NCI-H524 treated with DMSO at 0.1 percent for 48 hours (cell line): ENCODE measurements at regions not wholly inside any gene's neighbourhood (a gene's known extent, or its start where the extent isn't known, plus 50 kb on each side); places are given as distances from the start of the nearest gene placed in this dataset.
"Not testable (repeated sequence)": the region's sequence is repeated elsewhere in the genome, so short reads cannot be mapped to it uniquely, and the experiment has no call there.

Experiments
- DNase-seq: peaks from one replicate; lab custom pipeline; 2025; lab: John Stamatoyannopoulos, UW

DNA sequence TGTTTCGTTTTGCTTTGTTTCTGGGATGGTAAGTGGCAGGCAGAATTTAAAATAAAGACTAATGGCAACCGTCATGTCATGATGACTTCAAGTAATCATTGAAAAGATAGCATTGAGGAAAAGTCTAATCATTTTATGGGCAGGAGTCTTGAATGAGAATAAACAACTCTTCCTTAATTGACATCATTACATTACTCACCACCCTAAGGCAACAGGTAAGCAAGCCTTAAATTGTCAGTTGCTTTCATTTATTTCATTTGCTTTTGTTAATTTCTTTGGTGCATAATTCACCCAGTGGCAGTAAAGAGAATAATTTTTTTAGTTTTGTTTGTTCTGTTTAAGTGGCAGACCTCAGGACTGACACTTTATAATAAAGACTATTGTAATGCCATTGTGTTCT, 669.0 kb downstream of the RWDD3 start:
- DNase-seq, result no peak

DNA sequence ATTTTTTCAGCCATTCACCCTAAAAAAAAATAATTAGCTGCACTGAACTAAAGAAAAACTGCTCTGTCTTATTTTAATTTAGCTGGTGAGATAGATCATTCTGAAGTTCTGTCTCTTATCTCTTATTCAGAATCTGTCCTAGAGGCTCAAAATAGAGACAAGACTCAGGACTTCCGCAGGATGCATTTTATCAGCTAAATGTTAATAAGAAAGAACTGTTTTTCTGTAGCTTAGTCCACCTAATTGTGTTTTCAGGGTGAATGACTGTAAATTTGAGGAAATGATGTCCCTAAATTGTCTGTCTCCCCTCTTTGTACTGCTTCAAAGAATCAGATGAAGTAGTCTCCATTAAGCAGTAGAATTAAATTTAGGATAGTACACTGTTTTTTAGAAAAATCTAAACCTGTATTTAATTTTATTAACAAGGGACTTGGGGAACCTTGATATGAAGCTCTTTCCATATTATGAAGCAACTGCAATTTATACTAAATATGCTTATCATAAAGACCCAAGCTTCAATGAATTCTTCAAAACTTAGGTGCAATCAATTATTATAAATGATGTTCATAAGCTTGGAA, 671.9 kb downstream of the RWDD3 start:
- no peak for DNase-seq

DNA sequence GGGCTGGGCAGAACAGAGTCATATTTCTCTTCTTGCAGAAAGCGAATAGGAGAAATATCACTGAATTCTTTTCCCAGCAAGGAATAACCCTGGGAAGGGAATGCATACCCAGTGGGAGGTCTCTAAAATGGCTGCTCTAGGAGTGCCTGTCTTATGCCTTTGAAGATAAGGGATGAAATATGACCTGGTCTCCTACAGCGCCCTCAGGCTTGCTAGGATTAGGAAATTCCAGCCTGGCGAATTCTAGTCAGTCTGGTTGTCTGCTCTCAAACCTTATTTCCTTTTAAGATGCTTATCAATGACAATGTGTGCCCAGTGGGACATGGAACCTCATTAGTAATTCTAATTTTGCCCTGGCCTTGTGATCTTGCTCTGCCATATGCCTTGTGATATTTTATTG, 677.7 kb downstream of the RWDD3 start:
- DNase-seq, result not testable (repeated sequence)

DNA sequence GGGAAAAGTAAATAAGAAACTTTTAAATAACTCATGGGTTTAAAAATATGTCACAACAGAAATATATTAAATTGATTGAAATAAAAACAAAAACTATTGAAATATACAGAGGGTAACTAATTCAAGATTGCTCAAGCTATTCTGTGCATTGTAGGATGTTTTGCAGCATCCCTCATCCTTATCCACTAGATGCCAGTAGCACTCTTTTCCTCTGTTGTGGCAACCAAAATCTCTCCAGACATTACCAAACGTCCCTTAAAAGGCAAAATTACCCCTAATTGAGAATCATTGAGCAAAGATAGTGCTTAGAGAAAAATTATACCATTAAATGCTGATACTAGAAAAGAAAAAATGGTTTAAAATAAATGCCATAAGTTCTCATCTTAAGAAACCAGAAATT, 682.6 kb downstream of the RWDD3 start:
- no peak for DNase-seq

DNA sequence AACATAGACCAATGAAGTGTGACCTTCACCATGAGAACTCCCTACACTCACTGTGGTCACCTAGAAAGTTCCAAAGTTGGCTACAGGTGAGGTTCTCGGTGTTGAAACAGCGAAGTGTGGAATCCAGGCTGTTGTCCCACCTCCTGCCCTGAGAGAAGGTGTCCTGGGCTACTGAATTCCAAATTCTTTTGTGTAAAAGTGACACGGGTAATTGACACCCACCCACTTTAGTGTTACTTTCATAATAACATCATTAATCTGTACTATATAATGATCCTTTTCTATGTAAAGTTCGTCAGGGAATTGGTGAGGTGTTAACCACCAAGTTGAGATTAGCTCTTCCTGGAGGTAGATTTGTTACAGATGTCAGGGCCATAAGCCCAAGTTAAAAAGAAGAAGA, 690.7 kb downstream of the RWDD3 start:
- DNase-seq, result no peak

DNA sequence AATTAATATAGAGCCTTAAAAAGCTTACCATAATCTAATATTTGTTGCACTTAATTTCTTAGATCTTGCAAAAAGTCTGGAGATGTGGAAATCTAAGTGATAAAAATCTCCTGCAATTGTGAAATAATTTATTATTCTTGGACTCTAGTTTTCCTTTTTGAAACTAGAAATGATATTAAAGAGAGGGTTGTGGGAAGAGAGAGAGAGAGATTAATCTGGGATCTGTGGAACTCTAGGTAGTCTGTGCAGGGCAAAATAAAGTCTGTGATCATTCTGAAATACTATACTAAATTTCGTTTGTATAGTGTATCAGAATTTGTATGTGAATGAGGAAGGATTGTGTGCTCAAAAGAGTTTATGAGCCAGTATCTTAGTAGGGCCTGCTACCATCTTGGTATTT, 692.3 kb downstream of the RWDD3 start:
- DNase-seq, result no peak

DNA sequence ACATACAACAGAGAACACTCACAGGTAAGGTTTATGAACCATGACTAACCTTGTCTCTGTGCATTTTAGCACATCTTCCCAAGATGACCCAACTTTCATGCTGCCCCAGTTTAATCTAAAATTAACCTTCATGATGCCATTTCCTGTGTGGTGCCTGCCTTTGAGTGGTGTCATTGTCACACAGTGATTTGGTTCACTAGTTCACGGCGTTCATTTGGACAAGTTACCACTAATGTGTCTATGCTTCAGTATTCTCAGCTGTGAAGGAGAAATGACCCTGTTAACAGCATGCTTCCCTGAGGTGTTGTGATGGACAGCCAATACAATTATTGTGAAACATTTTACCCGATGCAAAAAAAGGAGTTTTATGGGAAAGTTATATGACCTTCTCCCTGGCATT, 693.1 kb downstream of the RWDD3 start:
- no peak for DNase-seq

DNA sequence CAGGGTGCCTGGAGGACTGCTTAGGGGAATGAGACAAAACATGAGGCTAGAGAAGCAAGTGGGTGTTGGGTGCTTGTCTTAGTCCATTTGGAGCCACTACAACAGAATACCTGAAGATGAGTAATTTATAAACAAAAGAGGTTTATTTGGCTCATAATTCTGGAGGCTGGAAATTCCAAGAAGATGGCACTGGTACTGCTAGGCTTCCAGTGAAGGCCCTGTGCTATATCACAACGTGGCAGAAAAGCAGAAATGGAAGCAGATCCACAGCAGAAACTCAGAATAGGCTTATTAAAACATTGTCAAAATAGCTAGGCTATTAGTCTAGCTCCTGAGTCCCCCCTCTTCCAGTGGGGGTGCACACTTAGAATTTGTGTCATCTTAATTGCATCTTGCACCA, 701.7 kb downstream of the RWDD3 start:
- DNase-seq, result no peak

DNA sequence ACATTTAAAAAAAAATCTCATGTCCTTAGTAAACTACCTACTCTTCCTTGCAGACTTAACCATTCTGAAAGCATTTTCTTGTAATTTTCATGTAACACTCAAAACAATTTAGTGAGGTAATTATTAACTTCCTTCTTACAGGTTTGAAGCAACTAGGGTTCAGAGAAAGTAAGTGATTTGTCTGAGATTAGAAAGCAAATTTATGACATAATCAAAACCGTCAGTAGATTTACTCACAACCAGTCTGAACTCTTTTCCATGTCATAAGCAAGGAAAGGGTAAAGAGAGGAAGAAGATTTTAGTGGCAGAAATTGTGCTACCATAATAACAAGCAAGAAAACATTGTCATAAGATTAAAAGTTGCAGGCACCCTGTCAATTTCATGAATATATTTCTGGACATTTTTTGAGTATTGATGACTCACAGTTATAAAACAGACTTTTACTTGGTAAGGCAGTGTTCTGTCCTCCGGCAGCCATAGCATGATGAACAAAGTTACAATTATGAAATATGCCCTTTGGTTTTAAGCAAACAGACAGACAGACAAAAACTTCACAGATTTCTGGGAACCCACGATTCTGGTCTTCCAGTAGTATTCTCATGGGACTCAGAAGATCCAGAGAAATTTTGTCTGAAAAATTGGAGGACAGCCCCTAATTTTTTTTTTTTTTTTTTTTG, 707.2 kb downstream of the RWDD3 start:
- no peak for DNase-seq

DNA sequence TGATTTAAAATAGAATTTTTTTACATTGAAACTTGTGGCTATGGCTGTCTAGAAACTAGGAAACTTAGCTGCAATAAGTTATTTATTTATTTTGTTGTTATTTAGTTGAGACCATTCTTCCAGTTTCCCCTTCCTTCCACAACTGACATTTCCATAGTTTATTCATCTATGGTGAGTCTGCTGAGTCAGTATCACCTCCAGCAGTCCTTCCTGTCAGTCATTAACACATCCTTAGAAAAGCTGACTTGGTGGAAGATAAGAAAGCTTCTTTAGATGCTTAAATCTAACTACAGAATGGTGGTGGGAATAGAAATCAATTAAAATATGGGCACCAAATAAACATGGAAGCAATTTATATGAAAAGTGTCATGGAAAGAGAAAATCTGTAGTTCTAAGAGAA, 714.0 kb downstream of the RWDD3 start:
- DNase-seq, result no peak

DNA sequence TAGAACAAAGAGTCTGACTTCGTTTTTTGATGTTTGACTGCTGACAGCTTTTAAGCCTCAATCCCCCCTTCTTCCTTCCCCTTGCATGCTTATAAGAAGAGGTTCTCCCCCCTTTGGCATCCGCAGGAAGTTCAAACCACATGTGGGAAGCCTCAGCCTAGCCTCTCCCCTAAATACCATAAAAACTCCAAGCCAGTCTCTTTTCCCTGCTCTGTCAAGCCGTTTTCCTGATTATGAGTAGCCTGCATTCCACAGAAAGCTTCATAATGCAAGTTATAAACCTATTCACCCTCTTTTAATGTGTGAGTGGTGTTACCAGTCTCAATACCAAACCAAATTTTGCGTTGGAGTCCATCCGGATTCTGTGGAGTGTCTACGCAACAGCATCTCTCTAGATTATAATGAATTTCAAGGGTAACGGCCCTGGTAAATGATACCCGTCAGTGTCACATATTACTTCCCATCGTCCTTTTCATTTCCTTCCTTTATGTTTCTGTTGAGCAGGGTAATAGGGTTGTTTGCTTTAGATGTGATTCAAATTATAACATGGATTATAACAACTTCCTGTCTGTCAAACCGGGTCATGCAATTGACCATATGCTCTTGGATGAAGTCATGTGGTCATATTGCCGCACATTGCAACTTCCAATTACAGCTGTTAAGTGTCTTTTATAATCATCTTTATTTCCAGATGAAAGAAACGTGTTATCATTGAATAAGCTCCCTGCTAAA, 717.5 kb downstream of the RWDD3 start:
- DNase-seq, result no peak

DNA sequence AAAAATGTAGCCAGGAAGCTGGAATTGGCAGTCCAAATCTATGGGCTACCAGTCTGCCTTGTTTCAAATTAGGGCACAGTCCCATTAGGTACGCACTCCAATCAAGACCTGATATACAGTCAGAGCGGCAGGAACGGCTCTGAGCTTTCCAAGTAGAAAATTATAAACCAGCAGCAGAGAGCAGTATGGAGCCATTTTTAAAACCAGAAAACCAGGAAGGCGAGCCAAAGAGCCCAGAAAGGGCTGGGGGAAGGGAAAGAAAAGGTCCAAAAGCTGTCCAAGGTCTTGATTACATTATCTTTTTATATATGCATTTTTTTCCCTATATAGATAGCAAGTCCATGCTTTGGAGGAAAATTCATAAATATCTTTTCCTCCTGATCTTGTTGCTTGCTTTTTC, 719.0 kb downstream of the RWDD3 start:
- DNase-seq, result no peak

DNA sequence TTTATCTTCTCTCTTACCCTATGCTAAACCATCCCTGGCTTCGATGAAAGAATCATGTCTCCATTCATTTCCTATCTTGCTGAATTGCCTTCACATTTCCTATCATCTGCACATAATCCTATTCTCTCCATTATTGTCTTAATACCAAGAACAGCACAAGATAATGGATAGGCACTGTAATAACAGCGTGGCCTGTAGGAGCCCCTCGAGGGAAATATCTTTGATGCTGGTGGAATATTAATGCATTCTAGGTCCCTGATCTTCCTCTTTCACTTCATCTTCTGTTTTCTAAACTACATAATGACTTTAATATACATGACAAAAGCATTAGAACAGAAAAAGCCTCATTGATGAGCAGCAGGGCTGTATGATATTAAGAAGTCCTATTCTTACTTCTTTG, 720.6 kb downstream of the RWDD3 start:
- no peak for DNase-seq

DNA sequence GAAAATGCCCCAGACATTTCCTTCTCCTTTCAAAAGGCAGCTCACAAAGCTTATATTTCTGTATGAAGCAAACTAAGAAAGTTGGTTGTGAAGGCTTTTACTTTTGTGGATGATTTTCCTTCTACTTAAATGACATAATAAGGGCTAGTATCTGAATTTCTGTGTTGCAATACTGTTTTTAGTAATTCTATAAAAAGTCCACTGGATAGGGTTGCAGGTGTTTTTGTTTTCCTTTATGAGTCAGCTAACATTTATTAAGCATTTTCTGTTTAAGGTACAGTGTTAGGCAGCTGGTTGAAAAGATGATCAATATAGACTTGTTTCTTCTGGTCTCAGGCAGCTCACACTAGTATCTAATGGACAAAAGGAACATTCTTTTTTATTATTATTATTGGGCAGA, 722.2 kb downstream of the RWDD3 start:
- DNase-seq, result no peak

DNA sequence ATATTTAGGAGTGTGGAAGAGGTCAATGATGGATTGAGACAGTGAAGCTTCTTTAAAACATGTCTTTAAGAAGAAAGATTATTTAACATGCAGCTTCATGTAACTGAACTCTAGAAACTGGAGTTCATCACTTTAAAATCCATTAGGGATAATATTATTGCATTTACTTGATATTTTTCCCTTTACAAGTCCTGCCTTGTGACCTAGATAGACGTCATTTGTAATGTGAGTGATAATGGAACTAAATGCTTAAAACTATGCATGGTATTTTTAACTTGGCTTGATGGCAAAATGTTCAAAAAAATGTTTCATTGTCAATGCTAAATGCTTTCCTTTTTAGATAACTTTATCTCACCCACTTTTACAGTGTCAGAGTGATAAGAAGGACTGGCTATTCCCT, 723.7 kb downstream of the RWDD3 start:
- DNase-seq, result no peak

DNA sequence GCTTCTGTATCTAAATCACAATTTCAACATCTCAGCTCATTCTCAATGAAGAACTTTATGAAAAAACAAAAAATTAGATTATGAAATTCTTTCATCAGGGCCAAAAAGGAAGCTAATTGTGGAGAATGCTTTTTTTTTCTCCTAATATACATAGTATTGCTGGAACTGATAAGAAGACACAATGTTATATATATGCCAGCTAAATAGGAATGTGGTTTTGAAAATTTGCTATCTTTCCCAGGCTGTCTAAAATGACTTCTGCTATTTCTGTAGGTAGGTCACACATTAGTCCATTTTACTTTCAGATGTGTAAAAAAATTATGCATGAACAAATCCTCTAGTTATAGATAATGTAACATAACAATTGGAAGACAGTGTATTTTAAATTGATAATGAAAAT, 732.9 kb downstream of the RWDD3 start:
- DNase-seq, result no peak

DNA sequence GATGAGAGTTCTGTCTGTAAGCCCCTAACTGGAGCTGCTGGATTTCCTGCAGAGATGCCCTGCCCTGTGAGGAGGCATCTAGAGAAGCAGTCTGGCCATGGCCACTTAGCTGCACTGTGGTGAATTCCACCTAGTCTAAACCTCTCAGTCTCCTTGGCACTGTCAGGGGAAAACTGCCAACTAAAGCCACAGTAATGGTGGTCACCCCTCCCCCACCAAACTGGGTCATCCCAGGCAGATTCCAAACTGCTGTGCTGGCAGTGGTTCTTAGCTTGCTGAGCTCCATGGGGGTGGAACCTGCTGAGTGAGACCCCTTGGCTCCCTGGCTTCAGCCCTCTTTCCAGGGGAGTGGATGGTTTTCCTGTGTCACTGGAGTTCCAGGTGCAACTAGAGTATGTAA, 740.6 kb downstream of the RWDD3 start:
- DNase-seq, result no peak

DNA sequence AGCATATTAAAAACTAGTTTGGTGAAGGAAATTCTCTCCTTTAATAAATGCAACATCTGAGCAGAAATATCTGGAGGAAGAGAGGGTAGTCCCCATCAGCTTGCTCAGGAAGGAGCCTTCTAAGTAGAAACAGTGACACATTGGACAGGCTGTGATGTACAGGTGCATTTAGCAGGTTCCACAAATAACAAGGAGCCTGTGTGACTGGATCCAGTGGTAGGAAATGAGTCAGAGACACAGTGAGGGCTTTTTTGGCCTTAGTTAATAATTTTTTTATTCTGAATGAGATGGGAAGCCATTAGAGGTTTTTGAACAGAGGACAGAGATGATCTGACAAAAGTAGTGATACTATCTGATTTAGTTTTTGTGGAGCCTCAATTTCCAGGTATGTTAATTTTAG, 738.9 kb upstream of the PTBP2 start:
- no peak for DNase-seq

DNA sequence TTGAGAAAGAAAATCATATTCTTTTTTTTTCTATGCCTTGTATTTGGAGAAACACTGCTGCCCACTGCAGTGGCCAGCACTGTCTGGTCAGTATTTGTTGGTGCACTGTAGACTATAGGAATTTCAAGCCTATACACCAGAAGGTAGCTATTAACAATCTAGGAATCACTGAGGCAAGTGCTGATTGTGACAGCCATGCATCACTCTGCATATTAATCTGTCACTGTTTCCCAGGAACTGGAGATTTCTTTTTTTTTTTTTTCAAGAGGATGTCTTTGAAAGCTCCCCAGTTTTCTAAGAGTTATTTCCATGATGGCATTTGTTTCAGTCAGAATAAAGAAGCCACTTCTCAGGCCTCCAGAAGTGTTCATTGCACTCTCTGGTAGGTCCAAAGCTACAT, 737.8 kb upstream of the PTBP2 start:
- DNase-seq, result no peak

DNA sequence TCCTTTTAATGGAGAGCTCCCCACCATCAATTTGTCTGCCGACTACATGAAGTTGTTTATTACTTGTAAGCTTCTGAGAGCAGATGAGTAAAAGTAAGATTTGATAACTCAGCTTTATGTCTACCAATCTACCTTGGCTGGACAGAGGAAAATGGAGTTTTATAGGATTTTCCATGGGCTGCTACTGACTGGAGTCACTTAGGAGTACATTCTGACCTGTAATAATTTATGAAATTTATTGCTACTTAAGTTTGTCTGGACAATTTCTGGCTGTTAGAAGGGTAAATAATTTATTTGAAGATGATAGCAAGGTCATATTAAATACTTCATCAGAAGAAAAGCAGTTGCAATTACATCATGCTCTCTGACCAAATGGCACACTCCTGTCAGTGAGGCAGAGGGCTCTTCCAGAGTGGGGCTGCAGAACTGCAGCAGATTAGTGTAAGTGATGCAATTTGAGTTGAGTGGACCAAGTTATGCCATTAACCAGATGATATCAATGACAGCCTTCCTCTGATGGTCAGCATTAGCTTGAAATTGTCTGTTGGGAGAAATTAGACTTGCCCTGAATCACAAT, 736.7 kb upstream of the PTBP2 start:
- DNase-seq, result no peak

DNA sequence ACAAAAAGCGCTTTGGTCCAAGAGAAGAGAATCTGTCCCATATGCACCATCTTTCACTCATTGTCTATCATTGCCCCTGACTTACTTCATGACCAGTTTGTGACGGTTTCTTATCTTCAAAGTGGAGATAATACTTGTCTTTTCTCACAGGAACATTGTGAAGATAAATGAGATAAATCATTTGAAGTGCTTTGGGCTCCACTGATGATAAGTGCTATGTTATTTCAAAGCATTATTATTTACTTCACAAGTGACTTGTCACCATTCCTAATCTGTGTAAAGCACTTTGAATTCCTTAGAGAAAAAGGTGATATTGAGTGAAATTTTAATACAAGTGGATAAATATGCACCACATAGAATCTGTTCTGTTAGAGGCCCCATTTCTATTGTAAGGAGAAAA, 731.6 kb upstream of the PTBP2 start:
- DNase-seq, result no peak

DNA sequence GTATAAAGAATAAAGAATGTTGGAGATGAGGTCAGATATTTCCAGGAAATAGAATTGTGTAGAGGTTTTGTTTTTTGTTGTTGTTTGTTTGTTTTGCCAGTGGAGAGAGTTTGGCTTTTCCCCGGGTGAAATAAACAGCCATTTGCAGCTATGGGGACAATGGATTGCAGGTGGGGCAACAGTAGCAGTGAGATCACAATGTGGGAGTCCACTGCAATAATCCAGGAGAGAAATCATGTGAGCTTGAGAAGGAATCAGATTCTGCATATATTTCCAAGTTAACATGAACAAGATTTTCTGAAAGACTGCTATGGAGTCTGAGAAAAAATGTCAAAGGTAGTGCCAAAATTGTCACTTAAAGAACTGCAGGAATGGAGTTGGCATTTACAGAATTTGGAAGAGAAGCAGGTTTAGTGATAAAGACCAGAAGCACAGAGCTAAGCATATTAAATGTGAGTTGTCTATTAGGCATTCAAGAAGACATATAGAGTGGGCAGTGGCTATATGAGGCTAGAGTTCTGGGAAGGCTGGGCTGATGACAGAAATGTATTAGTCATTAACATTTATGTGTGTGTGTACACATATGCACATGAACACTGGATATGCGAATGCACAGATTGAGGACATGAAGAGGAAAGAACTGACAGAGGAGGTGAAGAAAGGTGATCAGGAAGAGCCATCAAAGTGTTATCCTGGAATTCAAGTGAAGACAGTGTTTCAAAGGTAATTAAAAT, 729.6 kb upstream of the PTBP2 start:
- no peak for DNase-seq

DNA sequence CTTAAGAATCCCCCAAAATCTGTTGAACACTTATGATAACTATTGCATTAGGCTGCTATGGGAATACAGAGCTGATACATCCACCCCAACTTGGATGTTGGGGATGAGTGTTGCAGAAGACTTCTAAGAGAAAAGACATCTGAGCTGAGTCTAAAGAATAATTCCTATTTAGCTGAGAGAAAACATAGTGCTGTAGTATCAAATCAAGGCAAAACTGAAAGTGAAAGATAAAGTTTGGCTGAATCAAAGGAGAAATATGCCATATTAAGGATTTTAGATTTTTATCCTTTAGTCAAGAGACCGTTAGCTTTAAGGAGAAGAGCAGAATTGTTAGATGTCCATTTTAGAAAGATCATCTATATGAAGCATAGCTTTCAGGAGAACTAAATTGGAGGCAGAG, 726.9 kb upstream of the PTBP2 start:
- DNase-seq, result no peak
